Rectal smooth muscle tissue (tissue), 1 donor: ENCODE measurements at regions not wholly inside any gene's neighbourhood (a gene's known extent, or its start where the extent isn't known, plus 50 kb on each side); places are given as distances from the start of the nearest gene placed in this dataset.
"Not testable (repeated sequence)": the region's sequence is repeated elsewhere in the genome, so short reads cannot be mapped to it uniquely, and the experiment has no call there.

Source experiments
- H3K27ac ChIP-seq: one replicate; pipeline ENCODE4 v1.7.0; 2013; ENCODE audit warnings: low read depth, low read length, inconsistent platforms
- H3K27me3 ChIP-seq: one replicate; pipeline ENCODE4 v1.7.0; 2013; ENCODE audit warnings: low read length; ENCODE audit not compliant: control insufficient read depth, insufficient read depth
- H3K36me3 ChIP-seq: one replicate; pipeline ENCODE4 v1.7.0; 2013; ENCODE audit warnings: low read length; ENCODE audit not compliant: control insufficient read depth, insufficient read depth
- H3K4me1 ChIP-seq: one replicate; pipeline ENCODE4 v1.7.0; 2013; ENCODE audit warnings: low read length; ENCODE audit not compliant: control insufficient read depth, insufficient read depth
- H3K4me3 ChIP-seq: one replicate; pipeline ENCODE4 v1.7.0; 2013; ENCODE audit warnings: low read length
- H3K9ac ChIP-seq: one replicate; pipeline ENCODE4 v1.7.0; 2013; ENCODE audit warnings: low read length

DNA sequence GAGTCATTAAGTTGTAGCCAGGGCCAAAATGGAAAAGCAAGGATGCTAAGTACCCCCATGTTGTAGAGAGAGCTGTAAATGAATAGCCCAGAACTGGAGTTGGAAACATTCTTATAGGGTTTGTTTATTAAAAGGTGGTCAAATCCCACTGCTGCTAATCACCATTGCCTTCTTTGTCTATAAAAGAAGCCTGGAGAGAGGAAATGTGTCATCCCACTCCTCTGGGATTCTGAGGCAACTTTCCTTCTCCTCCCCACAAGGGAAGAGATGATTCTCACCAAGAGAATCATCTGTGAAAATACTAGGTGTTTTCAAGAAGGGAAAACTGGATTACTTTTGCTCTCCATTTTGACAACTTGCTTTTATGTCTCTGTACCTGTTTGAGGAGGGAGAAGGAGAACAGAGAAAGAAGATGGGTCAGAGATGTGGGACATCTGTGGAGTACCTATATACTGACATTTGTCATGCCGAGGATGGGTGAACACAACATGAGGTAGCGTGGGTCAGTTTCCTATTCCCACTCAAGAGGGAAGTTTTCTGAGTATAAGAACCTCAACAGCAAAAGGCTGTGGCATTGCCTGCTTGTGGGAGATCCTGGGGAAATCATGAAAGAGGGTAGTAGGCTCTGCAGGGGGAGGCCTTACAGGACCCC lies 262.2 kb downstream of the KIF20B start:
- H3K27ac ChIP-seq = no peak overlapping the region
- no peak overlapping the region for H3K9ac ChIP-seq
- H3K36me3 ChIP-seq = no peaks in the 10 kb centered on the region
- no peaks in the 10 kb centered on the region for H3K4me1 ChIP-seq
- H3K27me3 ChIP-seq = no peaks in the 10 kb centered on the region
- no peak overlapping the region for H3K4me3 ChIP-seq

DNA sequence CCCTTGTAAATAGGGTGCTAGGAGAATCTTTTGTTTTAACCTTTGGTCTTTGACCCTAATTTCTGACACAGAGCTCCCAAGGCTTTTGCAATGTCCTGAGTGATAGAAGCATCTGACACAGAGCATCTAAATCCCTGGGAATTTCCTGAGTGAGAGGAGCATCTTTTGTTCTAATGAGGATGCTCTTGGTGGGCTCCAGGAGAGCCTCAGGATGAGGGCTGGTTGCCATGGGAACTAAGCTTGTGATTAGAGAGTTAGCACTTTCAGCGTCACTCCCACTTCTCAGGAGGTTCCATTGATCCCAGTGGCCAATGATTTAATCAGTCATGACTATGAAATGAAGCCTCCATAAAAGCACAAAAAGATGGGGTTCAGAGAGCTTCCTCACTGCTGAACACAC lies 264.8 kb downstream of the KIF20B start:
- H3K36me3 ChIP-seq = no peaks in the 10 kb centered on the region

DNA sequence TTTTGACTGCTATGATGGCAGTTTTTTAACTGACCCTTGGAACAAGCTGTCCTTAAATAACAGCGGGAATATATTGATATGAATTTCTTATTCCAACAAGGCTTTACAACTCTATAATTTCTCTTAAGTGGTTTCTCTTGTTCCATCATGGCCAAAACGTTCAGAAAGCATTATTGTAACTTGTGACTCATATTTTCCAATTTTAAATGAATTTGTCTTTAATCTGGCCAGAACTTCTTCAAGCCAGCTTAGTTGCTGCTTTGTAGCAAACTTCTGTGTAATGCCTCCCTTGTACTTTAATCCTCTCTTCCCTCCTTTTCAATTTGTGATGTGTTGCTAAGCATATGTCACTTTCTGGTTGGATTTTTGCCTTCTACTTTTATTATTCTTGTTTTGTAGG lies 271.9 kb downstream of the KIF20B start:
- Histone ChIP-seq H3K9ac (no peak overlapping the region), H3K27ac (no peak overlapping the region), H3K27me3 (no peaks in the 10 kb centered on the region), H3K4me3 (no peak overlapping the region), H3K4me1 (no peaks in the 10 kb centered on the region), H3K36me3 (no peaks in the 10 kb centered on the region)

More for the DNA sequence above, 264.8 kb downstream of the KIF20B start:
- Histone ChIP-seq H3K4me3 (no peak overlapping the region), H3K4me1 (no peaks in the 10 kb centered on the region), H3K27me3 (no peaks in the 10 kb centered on the region), H3K9ac (no peak overlapping the region), H3K27ac (no peak overlapping the region)

DNA sequence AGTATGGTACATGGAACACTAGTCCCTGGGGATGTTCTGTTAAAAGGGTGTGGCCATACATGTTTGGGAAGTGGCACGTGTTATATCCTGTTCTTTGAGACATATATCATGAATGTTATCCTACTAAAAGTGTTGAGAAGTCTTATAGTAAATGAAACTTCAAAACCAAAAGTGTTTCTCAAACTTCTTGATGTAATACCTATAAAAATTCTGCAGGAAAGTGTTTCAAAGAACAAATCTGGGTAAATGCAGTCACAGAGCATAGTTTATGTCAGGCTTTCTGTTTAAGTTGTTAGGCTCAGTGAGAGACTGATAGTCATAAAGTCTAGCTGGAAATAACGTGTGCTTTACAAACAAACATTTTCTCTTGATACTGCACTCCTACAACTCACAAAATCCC lies 273.7 kb downstream of the KIF20B start:
- Histone ChIP-seq H3K4me1 (no peaks in the 10 kb centered on the region), H3K27me3 (no peaks in the 10 kb centered on the region), H3K36me3 (no peaks in the 10 kb centered on the region), H3K4me3 (no peak overlapping the region), H3K27ac (no peak overlapping the region), H3K9ac (no peak overlapping the region)

DNA sequence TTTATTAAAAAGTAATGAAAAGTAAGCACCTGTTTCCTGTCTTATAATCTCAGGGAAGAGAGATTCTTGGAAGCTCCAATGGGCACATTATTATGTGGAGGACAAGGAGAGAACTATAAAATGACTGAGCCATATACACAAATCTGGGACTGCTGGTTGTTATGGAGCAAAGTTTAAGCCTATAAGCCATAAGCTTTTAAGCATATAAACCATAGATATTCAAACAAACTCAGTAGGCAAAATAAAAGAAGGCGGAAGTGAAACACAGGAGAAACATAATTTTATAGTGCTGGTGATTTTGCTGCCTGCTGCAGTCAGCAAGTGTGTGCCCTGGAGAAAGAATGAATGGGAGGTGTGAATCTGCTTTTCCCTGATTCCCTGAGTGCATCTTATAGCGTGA lies 274.4 kb downstream of the KIF20B start:
- Histone ChIP-seq H3K36me3 (no peaks in the 10 kb centered on the region), H3K4me3 (no peak overlapping the region), H3K4me1 (no peaks in the 10 kb centered on the region), H3K9ac (no peak overlapping the region), H3K27ac (no peak overlapping the region), H3K27me3 (no peaks in the 10 kb centered on the region)

DNA sequence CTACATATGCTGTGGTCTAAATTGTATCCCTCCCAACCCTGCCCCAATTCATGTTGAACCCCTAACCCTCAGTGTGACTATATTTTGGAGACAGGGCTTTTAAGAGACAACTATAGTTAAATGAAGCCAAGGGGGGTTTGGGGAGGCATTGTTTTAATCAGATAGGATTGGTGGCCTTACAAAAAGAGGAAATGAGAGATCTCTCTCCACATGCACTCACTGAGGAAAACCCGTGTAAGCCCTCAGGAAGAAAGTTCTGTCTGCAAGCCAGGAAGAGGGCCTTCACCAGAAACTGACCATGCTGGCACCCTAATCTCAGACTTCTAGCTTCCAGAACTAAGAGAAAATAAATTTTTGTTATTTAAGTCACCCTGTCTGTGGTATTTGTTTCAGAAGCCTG lies 276.7 kb downstream of the KIF20B start:
- Histone ChIP-seq H3K27me3 (no peaks in the 10 kb centered on the region), H3K4me1 (no peaks in the 10 kb centered on the region), H3K27ac (no peak overlapping the region), H3K9ac (no peak overlapping the region), H3K36me3 (no peaks in the 10 kb centered on the region), H3K4me3 (no peak overlapping the region)

GRCh38 chr10:89979726-89980125 lies 278.3 kb downstream of the KIF20B start:
- H3K4me3 ChIP-seq = no peak overlapping the region
- no peaks in the 10 kb centered on the region for H3K27me3 ChIP-seq
- H3K36me3 ChIP-seq = no peaks in the 10 kb centered on the region
- no peak overlapping the region for H3K9ac ChIP-seq
- H3K4me1 ChIP-seq = no peaks in the 10 kb centered on the region
- no peak overlapping the region for H3K27ac ChIP-seq

DNA sequence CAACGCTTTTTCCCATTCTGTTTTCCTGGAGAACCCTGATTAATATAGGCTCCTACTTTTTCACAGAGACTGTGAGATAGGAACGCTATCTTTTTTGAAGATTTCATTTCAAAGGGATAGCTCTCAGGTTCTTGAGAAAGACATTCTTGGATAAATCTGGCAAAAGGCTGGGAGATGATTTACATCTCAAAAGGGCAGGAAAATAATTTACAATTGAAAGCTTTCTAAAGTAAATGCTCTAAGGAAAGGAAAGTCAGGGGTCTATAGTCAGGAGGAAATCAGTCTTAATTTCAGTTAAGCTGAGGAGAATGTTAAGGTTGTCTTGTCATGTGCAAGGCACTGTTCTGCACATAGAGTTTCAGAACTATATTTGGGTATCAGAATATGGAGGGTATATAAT lies 278.8 kb downstream of the KIF20B start:
- no peaks in the 10 kb centered on the region for H3K4me1 ChIP-seq
- no peaks in the 10 kb centered on the region for H3K36me3 ChIP-seq
- no peaks in the 10 kb centered on the region for H3K27me3 ChIP-seq
- no peak overlapping the region for H3K4me3 ChIP-seq
- no peak overlapping the region for H3K27ac ChIP-seq
- no peak overlapping the region for H3K9ac ChIP-seq

GRCh38 chr10:89981891-89982290 lies 280.5 kb downstream of the KIF20B start:
- Histone ChIP-seq H3K27me3 (no peaks in the 10 kb centered on the region), H3K9ac (no peak overlapping the region), H3K4me3 (no peak overlapping the region), H3K27ac (no peak overlapping the region), H3K4me1 (no peaks in the 10 kb centered on the region), H3K36me3 (no peaks in the 10 kb centered on the region)

DNA sequence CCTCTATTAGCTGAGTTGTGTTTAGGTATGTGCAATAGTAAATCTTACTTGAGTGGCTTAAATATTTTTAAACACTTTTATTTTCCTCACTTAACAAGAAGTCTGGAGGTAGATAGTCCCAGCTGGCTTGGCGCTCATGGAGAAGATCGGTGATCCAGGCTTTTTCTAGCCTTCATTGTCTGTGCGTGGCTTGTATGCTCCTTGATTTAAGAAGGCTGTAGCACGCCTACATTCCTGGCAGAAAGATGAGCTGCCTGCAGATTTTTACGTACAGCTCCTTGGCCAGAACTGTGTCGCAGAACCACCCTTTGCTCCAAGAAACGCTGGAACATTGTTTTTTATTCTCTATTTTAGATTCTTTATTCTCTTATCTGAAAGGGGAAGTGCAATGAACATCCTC lies 284.1 kb downstream of the KIF20B start:
- H3K4me3 ChIP-seq = no peak overlapping the region
- no peaks in the 10 kb centered on the region for H3K27me3 ChIP-seq
- H3K4me1 ChIP-seq = no peaks in the 10 kb centered on the region
- H3K9ac ChIP-seq = no peak overlapping the region
- H3K27ac ChIP-seq = no peak overlapping the region
- no peaks in the 10 kb centered on the region for H3K36me3 ChIP-seq

GRCh38 chr10:89988361-89988760 lies 287.0 kb downstream of the KIF20B start:
- not testable (repeated sequence) for H3K4me1 ChIP-seq, H3K4me3 ChIP-seq, H3K27ac ChIP-seq, H3K9ac ChIP-seq, H3K27me3 ChIP-seq, H3K36me3 ChIP-seq

GRCh38 chr10:89992575-89992974 lies 291.2 kb downstream of the KIF20B start:
- Histone ChIP-seq H3K4me1 (no peaks in the 10 kb centered on the region), H3K4me3 (no peak overlapping the region), H3K27me3 (no peaks in the 10 kb centered on the region), H3K9ac (no peak overlapping the region), H3K27ac (no peak overlapping the region), H3K36me3 (no peaks in the 10 kb centered on the region)

GRCh38 chr10:90007226-90007625 lies 305.8 kb downstream of the KIF20B start:
- H3K4me3 ChIP-seq = no peak overlapping the region
- no peak overlapping the region for H3K27ac ChIP-seq
- H3K36me3 ChIP-seq = no peaks in the 10 kb centered on the region
- no peaks in the 10 kb centered on the region for H3K27me3 ChIP-seq
- no peak overlapping the region for H3K9ac ChIP-seq
- no peaks in the 10 kb centered on the region for H3K4me1 ChIP-seq
